ENCODE measurements at regions not wholly inside any gene's neighbourhood (a gene's known extent, or its start where the extent isn't known, plus 50 kb on each side); places are given as distances from the start of the nearest gene placed in this dataset.

DNA sequence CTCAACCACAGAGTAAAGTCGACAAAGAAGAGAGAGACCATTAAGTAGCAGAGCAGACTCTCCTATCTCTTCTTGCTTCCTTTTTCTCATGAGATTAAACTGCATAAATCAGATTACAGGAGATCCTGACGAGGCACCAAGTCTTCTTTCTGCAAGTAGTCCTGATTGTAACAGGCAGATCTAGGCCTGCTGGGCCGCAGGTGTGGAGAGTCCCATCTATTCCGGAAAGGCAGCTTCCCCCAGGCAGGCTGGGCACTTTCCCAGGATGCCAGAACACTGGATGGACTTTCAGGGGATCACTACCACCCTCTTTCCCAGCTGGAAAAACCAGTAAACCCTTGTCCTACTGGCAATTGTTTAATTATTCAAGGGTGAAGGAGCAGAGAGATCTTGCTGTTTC lies 173.0 kb upstream of the CADM1 start:
- TF ChIP-seq POLR2A (IDR thresholded peaks at IDR 0.05): no peak
- TF ChIP-seq, protein P1, sequence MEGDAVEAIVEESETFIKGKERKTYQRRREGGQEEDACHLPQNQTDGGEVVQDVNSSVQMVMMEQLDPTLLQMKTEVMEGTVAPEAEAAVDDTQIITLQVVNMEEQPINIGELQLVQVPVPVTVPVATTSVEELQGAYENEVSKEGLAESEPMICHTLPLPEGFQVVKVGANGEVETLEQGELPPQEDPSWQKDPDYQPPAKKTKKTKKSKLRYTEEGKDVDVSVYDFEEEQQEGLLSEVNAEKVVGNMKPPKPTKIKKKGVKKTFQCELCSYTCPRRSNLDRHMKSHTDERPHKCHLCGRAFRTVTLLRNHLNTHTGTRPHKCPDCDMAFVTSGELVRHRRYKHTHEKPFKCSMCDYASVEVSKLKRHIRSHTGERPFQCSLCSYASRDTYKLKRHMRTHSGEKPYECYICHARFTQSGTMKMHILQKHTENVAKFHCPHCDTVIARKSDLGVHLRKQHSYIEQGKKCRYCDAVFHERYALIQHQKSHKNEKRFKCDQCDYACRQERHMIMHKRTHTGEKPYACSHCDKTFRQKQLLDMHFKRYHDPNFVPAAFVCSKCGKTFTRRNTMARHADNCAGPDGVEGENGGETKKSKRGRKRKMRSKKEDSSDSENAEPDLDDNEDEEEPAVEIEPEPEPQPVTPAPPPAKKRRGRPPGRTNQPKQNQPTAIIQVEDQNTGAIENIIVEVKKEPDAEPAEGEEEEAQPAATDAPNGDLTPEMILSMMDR (IDR thresholded peaks at IDR 0.05 in 4 of 5, conservative IDR thresholded peaks at IDR 0.05 in 1 of 5): no peak

Measured in gastrocnemius medialis (tissue), 4 donors.